Testis (tissue), 2 donors: ENCODE measurements at regions not wholly inside any gene's neighbourhood (a gene's known extent, or its start where the extent isn't known, plus 50 kb on each side); places are given as distances from the start of the nearest gene placed in this dataset.

Experiments used
- DNase-seq: peaks from one replicate; pipeline ENCODE4 v3.0.0-alpha.2; 2019
- H3K27ac ChIP-seq, 2 donors: fragments of 200-600 bp; sonication (generic); one replicate each; pipeline ENCODE4 v1.5.1; 2019
- H3K27me3 ChIP-seq: fragments of 200-600 bp; sonication (generic); one replicate; pipeline ENCODE4 v1.5.1; 2019
- H3K36me3 ChIP-seq: fragments of 200-600 bp; sonication (generic); one replicate; pipeline ENCODE4 v1.5.1; 2017; ENCODE audit warnings: low read depth; ENCODE audit errors: missing control alignments
- H3K4me1 ChIP-seq: fragments of 200-600 bp; sonication (generic); one replicate; pipeline ENCODE4 v1.5.1; 2019
- H3K4me3 ChIP-seq, 2 donors: fragments of 200-600 bp; sonication (generic); one replicate each; pipeline ENCODE4 v1.5.1; 2017 to 2019
- H3K9me3 ChIP-seq: fragments of 200-600 bp; sonication (generic); one replicate; pipeline ENCODE4 v1.5.1; 2017
- CTCF ChIP-seq, 3 experiments: fragments of 450-650 bp in 2 of 3; fragments of 200-600 bp in 1 of 3; sonication (generic) in 1 of 3; IDR thresholded peaks; one replicate each; pipeline ENCODE4 v1.5.1; 2016 to 2019; ENCODE audit warnings: antibody characterized with exemption in 3 of 3, mild to moderate bottlenecking in 2 of 3, moderate library complexity in 1 of 3
- POLR2A ChIP-seq: fragments of 450-650 bp; IDR thresholded peaks from one replicate; pipeline ENCODE4 v1.6.1; 2017; ENCODE audit warnings: antibody characterized with exemption, mild to moderate bottlenecking, moderate library complexity
- WGBS, 2 donors: methylation state at CpG; one replicate each; pipeline ENCODE4 v1.1.5; 2018; 5-methylcytosine and 5-hydroxymethylcytosine counted together
- intact Hi-C: fragments of 100-400 bp; cut with DNase I; formaldehyde crosslinking; loops from one replicate; pipeline ENCODE4 v1.15.1; 2023; ENCODE audit warnings: low total_unique reads

DNA sequence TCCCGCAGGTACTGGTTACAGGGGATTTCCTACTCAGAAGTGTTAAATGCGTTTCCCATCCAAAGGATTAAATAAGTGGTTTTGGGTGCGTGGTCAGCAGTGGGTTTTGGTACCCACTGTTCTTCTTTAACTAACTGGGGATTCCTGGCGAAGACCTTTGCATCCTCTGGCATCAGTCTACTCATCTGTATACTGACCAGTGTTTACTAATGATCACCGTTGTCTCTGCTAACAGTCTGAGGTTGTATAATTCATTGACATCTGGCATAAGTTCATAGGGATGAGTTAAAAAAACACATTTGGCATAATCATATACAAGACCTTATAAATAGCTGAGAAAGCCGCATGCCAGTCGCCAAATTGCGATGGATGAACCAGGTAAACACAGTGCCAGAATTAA is 339.1 kb downstream of the PMP22 start:
- H3K27ac ChIP-seq = no peak overlapping the region
- intact Hi-C loops = no loop called here
- WGBS, 2 donors = 65 to 70% methylated on average over 8 of the region's 8 CpGs
- no peaks in the 10 kb centered on the region for H3K4me1 ChIP-seq
- H3K4me3 ChIP-seq = no peak overlapping the region
- DNase-seq = no peak
- TF ChIP-seq CTCF (IDR thresholded peaks at IDR 0.05) = no peak
- TF ChIP-seq POLR2A = no peak
- no peaks in the 10 kb centered on the region for H3K36me3 ChIP-seq
- H3K9me3 ChIP-seq = no peaks in the 10 kb centered on the region
- no peaks in the 10 kb centered on the region for H3K27me3 ChIP-seq

GRCh38 chr17:14925498-14925897 is 339.6 kb downstream of the PMP22 start:
- H3K27ac ChIP-seq = no peak overlapping the region
- H3K4me3 ChIP-seq = no peak overlapping the region
- H3K36me3 ChIP-seq = no peaks in the 10 kb centered on the region
- intact Hi-C loops = no loop called here
- DNase-seq = no peak
- no peaks in the 10 kb centered on the region for H3K9me3 ChIP-seq
- no peaks in the 10 kb centered on the region for H3K27me3 ChIP-seq
- TF ChIP-seq POLR2A (no peak), CTCF (IDR thresholded peaks at IDR 0.05) (no peak)
- no peaks in the 10 kb centered on the region for H3K4me1 ChIP-seq
- WGBS, 2 donors = 81 to 95% methylated on average over 2 of the region's 2 CpGs

DNA sequence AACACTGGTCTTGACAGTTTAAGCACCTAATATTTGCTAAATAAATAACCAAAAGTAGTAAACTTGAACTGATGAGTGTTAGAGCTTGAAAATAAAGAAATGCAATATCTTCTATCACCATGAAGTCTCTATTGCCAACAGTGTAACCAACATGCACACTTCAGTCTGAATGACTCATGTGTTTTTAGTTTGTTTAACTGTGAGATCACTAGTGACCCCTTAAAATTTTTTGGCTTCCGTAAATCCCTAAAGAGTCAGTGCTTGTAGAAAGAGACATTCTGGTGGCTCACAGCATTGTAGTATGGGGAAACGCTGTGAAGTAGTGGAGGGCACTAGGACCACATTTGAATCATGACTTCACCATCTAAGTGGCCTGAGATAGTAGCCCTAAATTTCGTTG is 341.1 kb downstream of the PMP22 start:
- TF ChIP-seq CTCF (IDR thresholded peaks at IDR 0.05) (no peak), POLR2A (no peak)
- intact Hi-C loops = no loop called here
- H3K27me3 ChIP-seq = no peaks in the 10 kb centered on the region
- H3K9me3 ChIP-seq = no peaks in the 10 kb centered on the region
- no peaks in the 10 kb centered on the region for H3K4me1 ChIP-seq
- 87 to 95% methylated on average over 3 of the region's 3 CpGs for WGBS, 2 donors
- no peak overlapping the region for H3K27ac ChIP-seq
- no peaks in the 10 kb centered on the region for H3K36me3 ChIP-seq
- DNase-seq = no peak
- no peak overlapping the region for H3K4me3 ChIP-seq

- no peaks in the 10 kb centered on the region for H3K9me3 ChIP-seq
- intact Hi-C loops = no loop called here
- H3K4me1 ChIP-seq = no peaks in the 10 kb centered on the region
- no peak for TF ChIP-seq POLR2A
- TF ChIP-seq CTCF (IDR thresholded peaks at IDR 0.05) = no peak
- H3K4me3 ChIP-seq = no peak overlapping the region
- 64 to 76% methylated on average over 2 of the region's 2 CpGs for WGBS, 2 donors
- no peaks in the 10 kb centered on the region for H3K27me3 ChIP-seq
- H3K27ac ChIP-seq = no peak overlapping the region
- no peak for DNase-seq
- H3K36me3 ChIP-seq = no peaks in the 10 kb centered on the region
Measured at GRCh38 chr17:14922411-14922810, 342.7 kb downstream of the PMP22 start.

GRCh38 chr17:14921936-14922335 is 343.2 kb downstream of the PMP22 start:
- H3K27me3 ChIP-seq = no peaks in the 10 kb centered on the region
- no peak overlapping the region for H3K4me3 ChIP-seq
- no peak for TF ChIP-seq CTCF (IDR thresholded peaks at IDR 0.05)
- H3K36me3 ChIP-seq = no peaks in the 10 kb centered on the region
- no peaks in the 10 kb centered on the region for H3K9me3 ChIP-seq
- no peaks in the 10 kb centered on the region for H3K4me1 ChIP-seq
- H3K27ac ChIP-seq = no peak overlapping the region
- intact Hi-C loops = no loop called here
- WGBS, 2 donors = 87 to 92% methylated on average over 3 of the region's 3 CpGs
- DNase-seq = no peak
